Iris pigment epithelial cell (primary cell): ENCODE measurements at regions not wholly inside any gene's neighbourhood (a gene's known extent, or its start where the extent isn't known, plus 50 kb on each side); places are given as distances from the start of the nearest gene placed in this dataset.
A peak's percentile ranks its signal among the peaks of the same experiment; 100 is the strongest.
"Not testable (repeated sequence)": the region's sequence is repeated elsewhere in the genome, so short reads cannot be mapped to it uniquely, and the experiment has no call there.

Source experiments
- DNase-seq: peaks from one replicate; pipeline ENCODE4 v3.0.0-alpha.2; 2011; ENCODE audit warnings: low read depth

DNA sequence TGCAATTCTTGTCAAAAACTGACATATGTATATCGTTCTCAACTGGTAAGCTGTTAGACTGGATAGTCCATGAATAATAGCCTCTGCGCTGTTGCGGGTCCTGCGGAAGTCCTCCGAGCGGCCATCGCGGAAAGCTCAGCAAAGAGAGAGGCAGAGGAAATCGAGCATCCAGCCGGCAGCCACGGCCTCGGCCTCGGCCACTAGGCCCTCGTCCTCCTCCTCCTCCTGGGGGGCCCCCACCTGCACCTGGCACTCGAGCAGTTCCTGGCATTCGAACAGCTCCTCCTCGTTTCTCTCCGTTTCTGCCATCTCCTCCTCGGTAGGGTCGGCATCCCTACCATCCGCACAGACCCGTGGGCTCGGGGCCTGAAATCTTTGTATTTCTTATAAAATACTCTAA lies 111.2 kb upstream of the CYLC1 start:
- not testable (repeated sequence) for DNase-seq

DNA sequence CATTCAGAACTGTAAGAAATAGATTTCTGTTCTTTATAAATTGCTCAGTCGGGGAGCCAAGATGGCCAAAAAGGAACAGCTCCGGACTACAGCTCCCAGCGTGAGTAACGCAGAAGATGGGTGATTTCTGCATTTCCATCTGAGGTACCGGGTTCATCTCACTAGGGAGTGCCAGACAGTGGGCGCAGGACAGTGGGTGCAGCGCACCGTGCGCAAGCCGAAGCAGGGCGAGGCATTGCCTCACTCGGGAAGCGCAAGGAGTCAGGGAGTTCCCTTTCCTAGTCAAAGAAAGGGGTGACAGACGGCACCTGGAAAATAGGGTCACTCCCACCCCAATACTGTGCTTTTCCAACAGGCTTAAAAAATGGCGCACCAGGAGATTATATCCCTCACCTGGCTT lies 110.5 kb upstream of the CYLC1 start:
- DNase-seq: not testable (repeated sequence)

DNA sequence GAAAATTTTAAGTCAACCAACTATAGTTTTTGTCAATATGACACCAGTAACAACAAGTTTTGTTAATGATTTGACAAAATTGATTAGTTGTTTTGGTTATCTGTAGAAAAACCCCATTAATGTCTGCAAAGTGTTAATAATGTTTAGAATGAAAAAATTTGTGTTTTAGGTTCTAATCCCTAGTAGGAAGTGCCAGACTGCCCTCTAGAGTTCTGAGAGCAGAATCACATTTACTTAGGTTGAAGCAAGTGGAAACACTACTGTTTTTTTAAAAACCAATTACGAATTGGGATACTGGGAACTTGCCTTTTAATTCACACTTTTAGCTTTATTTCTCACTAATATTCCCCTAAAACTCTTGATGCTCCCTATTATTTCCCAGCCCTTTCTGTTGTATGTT lies 101.1 kb upstream of the CYLC1 start:
- peak; percentile 18 for DNase-seq

DNA sequence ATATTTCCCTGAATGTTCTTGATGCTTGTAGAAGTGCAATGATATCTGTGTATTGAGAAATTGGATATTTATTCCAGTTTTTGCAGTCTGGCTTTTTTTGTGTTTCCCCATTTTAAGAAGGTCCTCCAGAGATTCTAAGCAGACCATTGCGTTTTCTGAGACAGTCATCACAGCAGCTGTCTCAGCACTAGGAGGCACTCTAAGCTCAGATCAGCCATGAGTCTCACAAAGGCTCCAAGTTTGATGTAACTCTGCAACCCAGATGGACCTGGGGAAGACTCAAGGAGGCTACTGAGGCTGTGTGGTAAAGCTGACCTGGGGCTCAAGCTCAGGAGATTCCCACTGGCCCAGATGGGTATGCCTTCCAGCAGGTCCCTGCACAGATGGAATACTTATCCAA lies 89.3 kb upstream of the CYLC1 start:
- DNase-seq: no peak
